Hepatocyte (in vitro differentiated cells): ENCODE measurements at regions not wholly inside any gene's neighbourhood (a gene's known extent, or its start where the extent isn't known, plus 50 kb on each side); places are given as distances from the start of the nearest gene placed in this dataset.

ENCODE experiments used
- EZH2 ChIP-seq: fragments of 200-600 bp; sonication (generic); IDR thresholded peaks from 2 replicates; pipeline ENCODE4 v1.6.1; 2016; ENCODE audit warnings: antibody characterized with exemption, mild to moderate bottlenecking, borderline replicate concordance
- EZH2phosphoT487 ChIP-seq: fragments of 200-600 bp; sonication (generic); IDR thresholded peaks from one replicate; pipeline ENCODE4 v1.6.1; 2018; ENCODE audit warnings: antibody characterized with exemption, mild to moderate bottlenecking, low read depth, moderate library complexity; ENCODE audit not compliant: unreplicated experiment, severe bottlenecking
- TF ChIP-seq, protein P1 (sequence below): fragments of 200-600 bp; sonication (generic); IDR thresholded peaks from 2 replicates; pipeline ENCODE4 v1.5.1; 2016; ENCODE audit warnings: antibody characterized with exemption, mild to moderate bottlenecking; ENCODE audit not compliant: poor library complexity

DNA sequence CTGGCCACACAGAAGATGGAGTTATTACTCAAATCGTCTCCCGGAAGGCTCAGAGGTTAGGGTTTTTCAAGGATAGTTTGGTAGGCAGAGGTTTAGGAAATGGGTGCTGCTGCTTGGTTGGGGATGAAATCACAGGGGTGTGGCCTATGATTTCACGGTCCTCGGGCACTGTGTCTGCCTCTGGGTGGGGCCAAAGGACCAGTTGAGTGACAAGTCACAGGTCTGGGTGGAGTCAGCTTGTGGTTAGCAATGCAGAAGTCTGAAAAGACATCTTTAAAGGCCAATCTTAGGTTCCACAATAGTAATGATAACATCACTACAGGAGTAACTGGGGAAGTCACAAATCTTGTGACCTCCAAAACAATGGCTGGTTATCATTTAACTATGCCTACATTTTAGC, 387.8 kb downstream of the ZNF521 start:
- TF ChIP-seq, protein P1, sequence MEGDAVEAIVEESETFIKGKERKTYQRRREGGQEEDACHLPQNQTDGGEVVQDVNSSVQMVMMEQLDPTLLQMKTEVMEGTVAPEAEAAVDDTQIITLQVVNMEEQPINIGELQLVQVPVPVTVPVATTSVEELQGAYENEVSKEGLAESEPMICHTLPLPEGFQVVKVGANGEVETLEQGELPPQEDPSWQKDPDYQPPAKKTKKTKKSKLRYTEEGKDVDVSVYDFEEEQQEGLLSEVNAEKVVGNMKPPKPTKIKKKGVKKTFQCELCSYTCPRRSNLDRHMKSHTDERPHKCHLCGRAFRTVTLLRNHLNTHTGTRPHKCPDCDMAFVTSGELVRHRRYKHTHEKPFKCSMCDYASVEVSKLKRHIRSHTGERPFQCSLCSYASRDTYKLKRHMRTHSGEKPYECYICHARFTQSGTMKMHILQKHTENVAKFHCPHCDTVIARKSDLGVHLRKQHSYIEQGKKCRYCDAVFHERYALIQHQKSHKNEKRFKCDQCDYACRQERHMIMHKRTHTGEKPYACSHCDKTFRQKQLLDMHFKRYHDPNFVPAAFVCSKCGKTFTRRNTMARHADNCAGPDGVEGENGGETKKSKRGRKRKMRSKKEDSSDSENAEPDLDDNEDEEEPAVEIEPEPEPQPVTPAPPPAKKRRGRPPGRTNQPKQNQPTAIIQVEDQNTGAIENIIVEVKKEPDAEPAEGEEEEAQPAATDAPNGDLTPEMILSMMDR = no peak
- TF ChIP-seq EZH2 (no peak), EZH2phosphoT487 (no peak)
